HCT116 (cell line): ENCODE measurements at regions not wholly inside any gene's neighbourhood (a gene's known extent, or its start where the extent isn't known, plus 50 kb on each side); places are given as distances from the start of the nearest gene placed in this dataset.

Experiments
- EZH2phosphoT487 ChIP-seq: fragments of 200-600 bp; IDR thresholded peaks from 2 replicates; pipeline ENCODE4 v1.6.1; 2018; ENCODE audit warnings: antibody characterized with exemption, borderline replicate concordance
- JUND ChIP-seq: IDR thresholded peaks from 2 replicates; pipeline ENCODE4 v1.6.1; 2012
- POLR2A ChIP-seq: IDR thresholded peaks from 2 replicates; pipeline ENCODE4 v1.7.0; 2011; ENCODE audit warnings: borderline replicate concordance; ENCODE audit not compliant: insufficient read depth, insufficient read length; ENCODE audit errors: extremely low read depth
- SP1 ChIP-seq: IDR thresholded peaks from 2 replicates; pipeline ENCODE4 v1.6.1; 2012; ENCODE audit warnings: low read depth
- TF ChIP-seq, protein P1 (sequence below): IDR thresholded peaks from 2 replicates; pipeline ENCODE4 v1.6.1; 2012
- TF ChIP-seq, protein P2 (sequence below), 3 experiments: fragments of 200-600 bp in 1 of 3; sonication (generic) in 1 of 3; IDR thresholded peaks in 2 of 3; conservative IDR thresholded peaks in 1 of 3; 2 replicates each; pipeline ENCODE4 v1.5.1; 2012 to 2017; ENCODE audit warnings: low read depth in 2 of 3, low read length in 2 of 3, antibody characterized with exemption in 1 of 3, borderline replicate concordance in 1 of 3, control low read depth in 1 of 3, mild to moderate bottlenecking in 1 of 3, mixed read lengths in 1 of 3, mixed run types in 1 of 3, moderate library complexity in 1 of 3; ENCODE audit not compliant: insufficient read depth in 1 of 3
- TF ChIP-seq, protein P3 (sequence below): IDR thresholded peaks from 2 replicates; pipeline ENCODE4 v1.6.1; 2012; ENCODE audit warnings: low read depth
- TF ChIP-seq, protein P4 (sequence below): IDR thresholded peaks from 2 replicates; pipeline ENCODE4 v1.6.1; 2012

DNA sequence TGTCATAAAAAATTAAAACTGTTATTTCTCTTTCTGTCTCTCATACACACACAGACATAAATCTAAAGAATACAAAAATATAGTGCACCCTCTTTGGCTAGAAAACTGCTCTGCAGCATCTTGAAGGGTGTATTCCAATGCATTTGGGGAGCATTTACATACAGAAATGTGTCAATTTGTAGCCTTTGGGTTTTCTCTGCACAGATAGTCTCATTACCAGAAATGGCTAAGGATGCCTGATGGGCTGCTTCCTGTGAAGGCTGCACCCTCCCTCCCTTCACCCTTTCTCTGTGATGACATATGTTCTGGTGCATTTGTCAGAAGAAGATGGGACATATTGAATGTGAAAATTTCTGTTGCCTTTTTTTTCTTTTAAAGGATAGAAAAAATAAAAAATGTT, 1239.3 kb downstream of the CDH11 start:
- TF ChIP-seq, protein P1, sequence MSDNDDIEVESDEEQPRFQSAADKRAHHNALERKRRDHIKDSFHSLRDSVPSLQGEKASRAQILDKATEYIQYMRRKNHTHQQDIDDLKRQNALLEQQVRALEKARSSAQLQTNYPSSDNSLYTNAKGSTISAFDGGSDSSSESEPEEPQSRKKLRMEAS = no peak
- TF ChIP-seq, protein P2, sequence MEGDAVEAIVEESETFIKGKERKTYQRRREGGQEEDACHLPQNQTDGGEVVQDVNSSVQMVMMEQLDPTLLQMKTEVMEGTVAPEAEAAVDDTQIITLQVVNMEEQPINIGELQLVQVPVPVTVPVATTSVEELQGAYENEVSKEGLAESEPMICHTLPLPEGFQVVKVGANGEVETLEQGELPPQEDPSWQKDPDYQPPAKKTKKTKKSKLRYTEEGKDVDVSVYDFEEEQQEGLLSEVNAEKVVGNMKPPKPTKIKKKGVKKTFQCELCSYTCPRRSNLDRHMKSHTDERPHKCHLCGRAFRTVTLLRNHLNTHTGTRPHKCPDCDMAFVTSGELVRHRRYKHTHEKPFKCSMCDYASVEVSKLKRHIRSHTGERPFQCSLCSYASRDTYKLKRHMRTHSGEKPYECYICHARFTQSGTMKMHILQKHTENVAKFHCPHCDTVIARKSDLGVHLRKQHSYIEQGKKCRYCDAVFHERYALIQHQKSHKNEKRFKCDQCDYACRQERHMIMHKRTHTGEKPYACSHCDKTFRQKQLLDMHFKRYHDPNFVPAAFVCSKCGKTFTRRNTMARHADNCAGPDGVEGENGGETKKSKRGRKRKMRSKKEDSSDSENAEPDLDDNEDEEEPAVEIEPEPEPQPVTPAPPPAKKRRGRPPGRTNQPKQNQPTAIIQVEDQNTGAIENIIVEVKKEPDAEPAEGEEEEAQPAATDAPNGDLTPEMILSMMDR (IDR thresholded peaks at IDR 0.05 in 2 of 3, conservative IDR thresholded peaks at IDR 0.05 in 1 of 3; ENCODE audit: borderline replicate concordance in 1 of 3, insufficient read depth in 1 of 3, low read depth in 2 of 3, low read length in 2 of 3) = no peak
- no peak for TF ChIP-seq JUND
- TF ChIP-seq SP1 = no peak
- no peak for TF ChIP-seq EZH2phosphoT487
- TF ChIP-seq, protein P3, sequence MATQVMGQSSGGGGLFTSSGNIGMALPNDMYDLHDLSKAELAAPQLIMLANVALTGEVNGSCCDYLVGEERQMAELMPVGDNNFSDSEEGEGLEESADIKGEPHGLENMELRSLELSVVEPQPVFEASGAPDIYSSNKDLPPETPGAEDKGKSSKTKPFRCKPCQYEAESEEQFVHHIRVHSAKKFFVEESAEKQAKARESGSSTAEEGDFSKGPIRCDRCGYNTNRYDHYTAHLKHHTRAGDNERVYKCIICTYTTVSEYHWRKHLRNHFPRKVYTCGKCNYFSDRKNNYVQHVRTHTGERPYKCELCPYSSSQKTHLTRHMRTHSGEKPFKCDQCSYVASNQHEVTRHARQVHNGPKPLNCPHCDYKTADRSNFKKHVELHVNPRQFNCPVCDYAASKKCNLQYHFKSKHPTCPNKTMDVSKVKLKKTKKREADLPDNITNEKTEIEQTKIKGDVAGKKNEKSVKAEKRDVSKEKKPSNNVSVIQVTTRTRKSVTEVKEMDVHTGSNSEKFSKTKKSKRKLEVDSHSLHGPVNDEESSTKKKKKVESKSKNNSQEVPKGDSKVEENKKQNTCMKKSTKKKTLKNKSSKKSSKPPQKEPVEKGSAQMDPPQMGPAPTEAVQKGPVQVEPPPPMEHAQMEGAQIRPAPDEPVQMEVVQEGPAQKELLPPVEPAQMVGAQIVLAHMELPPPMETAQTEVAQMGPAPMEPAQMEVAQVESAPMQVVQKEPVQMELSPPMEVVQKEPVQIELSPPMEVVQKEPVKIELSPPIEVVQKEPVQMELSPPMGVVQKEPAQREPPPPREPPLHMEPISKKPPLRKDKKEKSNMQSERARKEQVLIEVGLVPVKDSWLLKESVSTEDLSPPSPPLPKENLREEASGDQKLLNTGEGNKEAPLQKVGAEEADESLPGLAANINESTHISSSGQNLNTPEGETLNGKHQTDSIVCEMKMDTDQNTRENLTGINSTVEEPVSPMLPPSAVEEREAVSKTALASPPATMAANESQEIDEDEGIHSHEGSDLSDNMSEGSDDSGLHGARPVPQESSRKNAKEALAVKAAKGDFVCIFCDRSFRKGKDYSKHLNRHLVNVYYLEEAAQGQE = no peak
- TF ChIP-seq POLR2A = no peak
- TF ChIP-seq, protein P4, sequence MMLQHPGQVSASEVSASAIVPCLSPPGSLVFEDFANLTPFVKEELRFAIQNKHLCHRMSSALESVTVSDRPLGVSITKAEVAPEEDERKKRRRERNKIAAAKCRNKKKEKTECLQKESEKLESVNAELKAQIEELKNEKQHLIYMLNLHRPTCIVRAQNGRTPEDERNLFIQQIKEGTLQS = no peak
